ENCODE measurements at regions not wholly inside any gene's neighbourhood (a gene's known extent, or its start where the extent isn't known, plus 50 kb on each side); places are given as distances from the start of the nearest gene placed in this dataset.

DNA sequence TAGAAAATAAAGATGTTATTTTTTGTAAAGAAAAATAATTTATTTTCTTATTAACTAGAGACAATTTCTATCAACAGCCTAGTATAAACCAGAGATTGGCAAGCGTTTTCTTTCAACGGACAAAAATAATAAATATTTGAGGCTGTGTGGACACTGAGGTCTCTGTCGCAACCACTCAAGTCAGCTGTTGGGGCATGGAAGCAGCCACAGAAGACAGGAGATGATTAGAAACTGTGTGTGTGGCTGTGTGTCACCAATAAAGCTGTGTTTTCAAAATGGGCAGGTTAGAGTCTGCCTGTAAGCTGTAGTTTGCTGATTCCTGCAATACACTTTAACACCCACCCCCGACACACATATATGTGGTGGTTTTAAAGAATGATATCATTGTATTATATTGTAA is 200.6 kb upstream of the HMCN1 start:
- WGBS (ENCODE audit: extremely low coverage, insufficient coverage, low lambda C conversion rate) = no CpG with 5 or more reads among the region's 4 CpGs

DNA sequence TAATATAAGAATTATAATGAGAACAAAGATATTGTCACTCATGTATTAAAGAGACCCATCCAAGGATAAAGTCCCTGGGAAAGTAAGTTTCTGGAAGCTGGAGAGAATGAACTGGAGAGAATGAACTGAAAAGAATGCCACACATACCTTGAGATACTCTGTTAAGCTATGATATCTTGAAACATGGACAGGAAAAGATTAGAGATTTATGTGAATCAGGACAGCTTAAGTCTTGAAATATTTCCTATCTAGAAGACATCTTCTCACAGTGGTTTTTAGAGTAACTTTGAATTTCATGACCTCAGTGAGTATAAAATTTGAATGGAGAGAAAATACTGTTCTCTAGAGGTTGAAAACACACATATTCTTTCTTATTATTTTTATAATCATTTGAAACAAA is 201.3 kb upstream of the HMCN1 start:
- Histone ChIP-seq H3K79me1 (ENCODE audit: low read length) (no peaks in the 10 kb centered on the region), H3K23ac (ENCODE audit: low read length) (no peak overlapping the region), H3K79me2 (ENCODE audit: control insufficient read depth, insufficient read depth, low read length) (no peaks in the 10 kb centered on the region), H2BK120ac (ENCODE audit: low read depth, low read length) (no peak overlapping the region), H3K9ac (ENCODE audit: low read length) (no peak overlapping the region), H4K8ac (ENCODE audit: low read depth, low read length) (no peak overlapping the region), H3K4me2 (ENCODE audit: low read length) (no peak overlapping the region), H3K4me1 (ENCODE audit: control insufficient read depth, low read depth, low read length) (peaks cover 2% of the 10 kb centered on the region), H3K18ac (ENCODE audit: low read length) (no peak overlapping the region), H3K27me3 (ENCODE audit: insufficient read depth, low read length, poor library complexity) (no peaks in the 10 kb centered on the region), H3K27ac (ENCODE audit: low read depth, low read length) (no peak overlapping the region), H2BK5ac (ENCODE audit: low read length) (no peak overlapping the region), H2BK15ac (replicated peaks; ENCODE audit: low read depth) (no peak overlapping the region), H4K5ac (ENCODE audit: low read length) (no peak overlapping the region), H3K36me3 (ENCODE audit: control insufficient read depth, insufficient read depth, low read length) (no peaks in the 10 kb centered on the region), H3K56ac (ENCODE audit: low read length) (no peak overlapping the region), H3K4ac (ENCODE audit: low read depth, low read length) (no peak overlapping the region), H2AK5ac (ENCODE audit: low read length) (no peak overlapping the region), H3K4me3 (ENCODE audit: low read length) (no peak overlapping the region)
- DNase-seq = no peak

More for the DNA sequence above, 200.6 kb upstream of the HMCN1 start:
- H4K5ac ChIP-seq (ENCODE audit: low read length) = no peak overlapping the region
- H3K79me1 ChIP-seq (ENCODE audit: low read length) = no peaks in the 10 kb centered on the region
- H3K36me3 ChIP-seq (ENCODE audit: control insufficient read depth, insufficient read depth, low read length) = no peaks in the 10 kb centered on the region
- no peak overlapping the region for H3K4ac ChIP-seq (ENCODE audit: low read depth, low read length)
- H2BK5ac ChIP-seq (ENCODE audit: low read length) = no peak overlapping the region
- no peak overlapping the region for H3K23ac ChIP-seq (ENCODE audit: low read length)
- no peak overlapping the region for H3K4me3 ChIP-seq (ENCODE audit: low read length)
- H3K79me2 ChIP-seq (ENCODE audit: control insufficient read depth, insufficient read depth, low read length) = no peaks in the 10 kb centered on the region
- H3K56ac ChIP-seq (ENCODE audit: low read length) = no peak overlapping the region
- no peak overlapping the region for H2BK120ac ChIP-seq (ENCODE audit: low read depth, low read length)
- no peak overlapping the region for H2AK5ac ChIP-seq (ENCODE audit: low read length)
- no peak overlapping the region for H3K27ac ChIP-seq (ENCODE audit: low read depth, low read length)
- no peak overlapping the region for H3K9ac ChIP-seq (ENCODE audit: low read length)
- no peak overlapping the region for H4K8ac ChIP-seq (ENCODE audit: low read depth, low read length)
- no peak for DNase-seq
- H3K4me1 ChIP-seq (ENCODE audit: control insufficient read depth, low read depth, low read length) = peaks cover 2% of the 10 kb centered on the region
- H3K18ac ChIP-seq (ENCODE audit: low read length) = no peak overlapping the region
- no peak overlapping the region for H3K4me2 ChIP-seq (ENCODE audit: low read length)
- H3K27me3 ChIP-seq (ENCODE audit: insufficient read depth, low read length, poor library complexity) = no peaks in the 10 kb centered on the region
- no peak overlapping the region for H2BK15ac ChIP-seq (replicated peaks; ENCODE audit: low read depth)

DNA sequence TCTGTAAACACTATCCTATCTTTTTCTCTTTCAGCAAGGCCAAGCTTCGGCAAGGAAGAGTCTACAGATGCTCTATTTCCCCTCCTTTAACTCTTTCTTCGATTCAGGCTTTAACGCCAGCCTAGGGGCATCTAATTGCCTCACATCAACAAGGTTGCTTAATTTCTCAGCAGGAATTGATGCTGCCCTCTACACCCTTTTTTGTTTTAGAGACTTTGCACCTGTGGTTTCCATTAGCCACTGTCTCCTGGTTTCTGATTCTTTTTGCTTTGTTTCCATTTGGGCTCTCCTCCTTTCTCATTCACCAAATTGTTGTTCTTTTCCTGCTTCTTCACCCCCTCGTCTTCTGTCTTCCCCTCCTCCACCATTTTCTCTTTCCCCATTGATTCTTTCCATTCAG is 202.4 kb upstream of the HMCN1 start:
- no CpG with 5 or more reads among the region's 4 CpGs for WGBS (ENCODE audit: extremely low coverage, insufficient coverage, low lambda C conversion rate)
- no peak overlapping the region for H3K23ac ChIP-seq (ENCODE audit: low read length)
- H2BK120ac ChIP-seq (ENCODE audit: low read depth, low read length) = no peak overlapping the region
- no peaks in the 10 kb centered on the region for H3K36me3 ChIP-seq (ENCODE audit: control insufficient read depth, insufficient read depth, low read length)
- H3K79me1 ChIP-seq (ENCODE audit: low read length) = no peaks in the 10 kb centered on the region
- DNase-seq = no peak
- no peak overlapping the region for H2BK15ac ChIP-seq (replicated peaks; ENCODE audit: low read depth)
- no peak overlapping the region for H2AK5ac ChIP-seq (ENCODE audit: low read length)
- no peak overlapping the region for H4K8ac ChIP-seq (ENCODE audit: low read depth, low read length)
- H3K56ac ChIP-seq (ENCODE audit: low read length) = no peak overlapping the region
- no peak overlapping the region for H3K9ac ChIP-seq (ENCODE audit: low read length)
- H3K27ac ChIP-seq (ENCODE audit: low read depth, low read length) = no peak overlapping the region
- no peak overlapping the region for H4K5ac ChIP-seq (ENCODE audit: low read length)
- H3K27me3 ChIP-seq (ENCODE audit: insufficient read depth, low read length, poor library complexity) = no peaks in the 10 kb centered on the region
- no peaks in the 10 kb centered on the region for H3K79me2 ChIP-seq (ENCODE audit: control insufficient read depth, insufficient read depth, low read length)
- H3K18ac ChIP-seq (ENCODE audit: low read length) = no peak overlapping the region
- H2BK5ac ChIP-seq (ENCODE audit: low read length) = no peak overlapping the region
- no peak overlapping the region for H3K4me3 ChIP-seq (ENCODE audit: low read length)
- H3K4me2 ChIP-seq (ENCODE audit: low read length) = no peak overlapping the region
- H3K4me1 ChIP-seq (ENCODE audit: control insufficient read depth, low read depth, low read length) = no peaks in the 10 kb centered on the region
- no peak overlapping the region for H3K4ac ChIP-seq (ENCODE audit: low read depth, low read length)

DNA sequence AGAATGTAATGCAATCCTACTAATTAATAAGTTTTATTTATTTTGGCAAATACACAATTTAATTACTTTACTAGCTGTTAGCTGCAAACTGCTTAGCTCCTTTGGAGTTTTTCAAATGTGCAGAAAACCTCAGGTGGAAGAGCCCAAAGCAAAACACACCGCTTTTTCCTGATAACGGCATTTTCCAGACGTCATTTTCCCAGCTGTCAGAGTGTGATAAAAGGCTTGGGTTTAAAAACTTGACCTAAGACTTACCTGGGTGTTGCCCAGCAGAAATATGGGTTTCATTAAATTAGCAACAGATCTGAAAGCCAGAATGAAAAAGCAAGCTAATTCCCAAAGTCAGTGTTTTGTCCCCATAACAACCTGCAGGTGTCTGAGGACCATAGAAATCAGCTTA is 204.0 kb upstream of the HMCN1 start:
- Histone ChIP-seq H3K4me3 (ENCODE audit: low read length) (no peak overlapping the region), H4K5ac (ENCODE audit: low read length) (no peak overlapping the region)

DNA sequence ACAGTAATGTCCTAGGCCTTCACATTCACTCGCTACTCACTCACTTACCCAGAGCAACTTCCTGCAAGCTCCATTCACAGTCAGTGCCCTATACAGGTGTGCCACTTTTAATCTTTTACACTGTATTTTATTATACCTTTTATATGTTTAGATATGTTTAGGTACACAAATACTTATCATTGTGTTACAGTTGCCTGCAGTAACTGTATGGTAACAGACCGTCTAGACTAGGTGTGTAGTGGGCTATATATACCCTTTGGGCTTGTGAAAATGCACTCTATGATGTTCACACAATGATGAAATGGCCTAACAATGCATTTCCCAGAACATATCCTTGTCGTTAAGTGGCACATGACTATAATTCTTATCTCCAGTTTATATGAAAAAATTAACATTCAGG is 204.5 kb upstream of the HMCN1 start:
- no peak overlapping the region for H3K27ac ChIP-seq (ENCODE audit: low read depth, low read length)
- H3K79me1 ChIP-seq (ENCODE audit: low read length) = no peaks in the 10 kb centered on the region
- no peak overlapping the region for H3K9ac ChIP-seq (ENCODE audit: low read length)
- no peak overlapping the region for H2AK5ac ChIP-seq (ENCODE audit: low read length)
- WGBS (ENCODE audit: extremely low coverage, insufficient coverage, low lambda C conversion rate) = no CpG with 5 or more reads among the region's 3 CpGs
- no peak overlapping the region for H3K56ac ChIP-seq (ENCODE audit: low read length)
- H2BK15ac ChIP-seq (replicated peaks; ENCODE audit: low read depth) = no peak overlapping the region
- no peak overlapping the region for H3K4me3 ChIP-seq (ENCODE audit: low read length)
- no peak overlapping the region for H3K4me2 ChIP-seq (ENCODE audit: low read length)
- no peak overlapping the region for H4K5ac ChIP-seq (ENCODE audit: low read length)
- H3K4ac ChIP-seq (ENCODE audit: low read depth, low read length) = no peak overlapping the region
- no peak overlapping the region for H3K23ac ChIP-seq (ENCODE audit: low read length)
- H2BK5ac ChIP-seq (ENCODE audit: low read length) = no peak overlapping the region
- H4K8ac ChIP-seq (ENCODE audit: low read depth, low read length) = no peak overlapping the region
- no peaks in the 10 kb centered on the region for H3K36me3 ChIP-seq (ENCODE audit: control insufficient read depth, insufficient read depth, low read length)
- no peaks in the 10 kb centered on the region for H3K79me2 ChIP-seq (ENCODE audit: control insufficient read depth, insufficient read depth, low read length)
- H3K4me1 ChIP-seq (ENCODE audit: control insufficient read depth, low read depth, low read length) = no peaks in the 10 kb centered on the region
- no peaks in the 10 kb centered on the region for H3K27me3 ChIP-seq (ENCODE audit: insufficient read depth, low read length, poor library complexity)
- no peak overlapping the region for H2BK120ac ChIP-seq (ENCODE audit: low read depth, low read length)
- no peak for DNase-seq
- no peak overlapping the region for H3K18ac ChIP-seq (ENCODE audit: low read length)

More for the DNA sequence above, 204.0 kb upstream of the HMCN1 start:
- no CpG with 5 or more reads among the region's 3 CpGs for WGBS (ENCODE audit: extremely low coverage, insufficient coverage, low lambda C conversion rate)
- DNase-seq = no peak
- H3K4me1 ChIP-seq (ENCODE audit: control insufficient read depth, low read depth, low read length) = no peaks in the 10 kb centered on the region
- H3K4me2 ChIP-seq (ENCODE audit: low read length) = no peak overlapping the region
- no peak overlapping the region for H2BK15ac ChIP-seq (replicated peaks; ENCODE audit: low read depth)
- no peaks in the 10 kb centered on the region for H3K79me2 ChIP-seq (ENCODE audit: control insufficient read depth, insufficient read depth, low read length)
- no peak overlapping the region for H3K23ac ChIP-seq (ENCODE audit: low read length)
- no peak overlapping the region for H3K9ac ChIP-seq (ENCODE audit: low read length)
- no peak overlapping the region for H2BK5ac ChIP-seq (ENCODE audit: low read length)
- H2AK5ac ChIP-seq (ENCODE audit: low read length) = no peak overlapping the region
- no peaks in the 10 kb centered on the region for H3K79me1 ChIP-seq (ENCODE audit: low read length)
- H2BK120ac ChIP-seq (ENCODE audit: low read depth, low read length) = no peak overlapping the region
- no peak overlapping the region for H3K18ac ChIP-seq (ENCODE audit: low read length)
- no peaks in the 10 kb centered on the region for H3K36me3 ChIP-seq (ENCODE audit: control insufficient read depth, insufficient read depth, low read length)
- H4K8ac ChIP-seq (ENCODE audit: low read depth, low read length) = no peak overlapping the region
- no peak overlapping the region for H3K56ac ChIP-seq (ENCODE audit: low read length)
- no peaks in the 10 kb centered on the region for H3K27me3 ChIP-seq (ENCODE audit: insufficient read depth, low read length, poor library complexity)
- no peak overlapping the region for H3K4ac ChIP-seq (ENCODE audit: low read depth, low read length)
- H3K27ac ChIP-seq (ENCODE audit: low read depth, low read length) = no peak overlapping the region

GRCh38 chr1:185528084-185528676 is 206.0 kb upstream of the HMCN1 start:
- H4K5ac ChIP-seq (ENCODE audit: low read length) = no peak overlapping the region
- H2BK5ac ChIP-seq (ENCODE audit: low read length) = no peak overlapping the region
- H3K18ac ChIP-seq (ENCODE audit: low read length) = no peak overlapping the region
- no peak overlapping the region for H2BK15ac ChIP-seq (replicated peaks; ENCODE audit: low read depth)
- H3K56ac ChIP-seq (ENCODE audit: low read length) = no peak overlapping the region
- DNase-seq = no peak
- no peaks in the 10 kb centered on the region for H3K36me3 ChIP-seq (ENCODE audit: control insufficient read depth, insufficient read depth, low read length)
- H3K79me2 ChIP-seq (ENCODE audit: control insufficient read depth, insufficient read depth, low read length) = no peaks in the 10 kb centered on the region
- no peak overlapping the region for H3K4me2 ChIP-seq (ENCODE audit: low read length)
- H2AK5ac ChIP-seq (ENCODE audit: low read length) = no peak overlapping the region
- no peak overlapping the region for H3K23ac ChIP-seq (ENCODE audit: low read length)
- no peak overlapping the region for H3K9ac ChIP-seq (ENCODE audit: low read length)
- no peaks in the 10 kb centered on the region for H3K79me1 ChIP-seq (ENCODE audit: low read length)
- H3K4me1 ChIP-seq (ENCODE audit: control insufficient read depth, low read depth, low read length) = no peaks in the 10 kb centered on the region
- H4K8ac ChIP-seq (ENCODE audit: low read depth, low read length) = no peak overlapping the region
- no peak overlapping the region for H2BK120ac ChIP-seq (ENCODE audit: low read depth, low read length)
- H3K4ac ChIP-seq (ENCODE audit: low read depth, low read length) = no peak overlapping the region
- WGBS (ENCODE audit: extremely low coverage, insufficient coverage, low lambda C conversion rate) = no CpG with 5 or more reads among the region's 4 CpGs
- H3K27me3 ChIP-seq (ENCODE audit: insufficient read depth, low read length, poor library complexity) = no peaks in the 10 kb centered on the region
- H3K27ac ChIP-seq (ENCODE audit: low read depth, low read length) = no peak overlapping the region
- no peak overlapping the region for H3K4me3 ChIP-seq (ENCODE audit: low read length)
